Natural killer cell (primary cell): ENCODE measurements at regions not wholly inside any gene's neighbourhood (a gene's known extent, or its start where the extent isn't known, plus 50 kb on each side); places are given as distances from the start of the nearest gene placed in this dataset.
A peak's percentile ranks its signal among the peaks of the same experiment; 100 is the strongest.

ENCODE experiments used
- ATAC-seq, 3 donors: fragments of 150-1000 bp in 2 of 3; fragments of 200-7000 bp in 1 of 3; cut with Tn5 transposase; 1 replicate in 1 of 3; 2 replicates in 2 of 3; pipeline ENCODE4 v1.10.0; 2021; ENCODE audit warnings: mild to moderate bottlenecking in 2 of 3, moderate library complexity in 2 of 3
- DNase-seq, 2 donors: peaks; one replicate each; pipeline versions ENCODE4 v3.0.0 to v3.0.0-alpha.2; 2013 to 2021; ENCODE audit warnings: mixed read lengths in 1 of 2
- H3K27ac ChIP-seq: one replicate; pipeline ENCODE4 v1.5.1; 2013; ENCODE audit warnings: mild to moderate bottlenecking, low read length
- H3K27me3 ChIP-seq: one replicate; pipeline ENCODE4 v1.6.1; 2013; ENCODE audit warnings: low read length; ENCODE audit not compliant: control insufficient read depth, insufficient read depth
- H3K36me3 ChIP-seq: one replicate; pipeline ENCODE4 v1.6.1; 2013; ENCODE audit warnings: low read length; ENCODE audit not compliant: control insufficient read depth, insufficient read depth
- H3K4me1 ChIP-seq: one replicate; pipeline ENCODE4 v1.6.1; 2013; ENCODE audit warnings: low read length; ENCODE audit not compliant: control insufficient read depth, insufficient read depth
- H3K4me3 ChIP-seq: one replicate; pipeline ENCODE4 v1.5.1; 2013; ENCODE audit warnings: low read length
- H3K9me3 ChIP-seq: one replicate; pipeline ENCODE4 v1.6.1; 2013; ENCODE audit warnings: low read length; ENCODE audit not compliant: control insufficient read depth, insufficient read depth
- H3K27ac Mint-ChIP-seq, 2 donors: one replicate each; pipeline ENCODE4 v1.8.0; 2022; ENCODE audit warnings: mild to moderate bottlenecking in 2 of 2, mixed read lengths in 2 of 2, moderate library complexity in 1 of 2
- H3K27me3 Mint-ChIP-seq, 2 donors: one replicate each; pipeline ENCODE4 v1.8.0; 2022; ENCODE audit warnings: low read depth in 2 of 2, mixed read lengths in 2 of 2
- H3K36me3 Mint-ChIP-seq: one replicate; pipeline ENCODE4 v1.8.0; 2022; ENCODE audit warnings: mixed read lengths
- H3K4me1 Mint-ChIP-seq, 2 donors: one replicate each; pipeline ENCODE4 v1.8.0; 2022; ENCODE audit warnings: mixed read lengths in 2 of 2
- H3K4me3 Mint-ChIP-seq: one replicate; pipeline ENCODE4 v1.8.0; 2022; ENCODE audit warnings: mild to moderate bottlenecking, moderate library complexity, mixed read lengths
- H3K9me3 Mint-ChIP-seq, 2 donors: one replicate each; pipeline ENCODE4 v1.8.0; 2022; ENCODE audit warnings: mixed read lengths in 2 of 2
- WGBS: methylation state at CpG from one replicate; pipeline ENCODE4 v1.1.7; 2013; ENCODE audit warnings: missing lambda C conversion rate; ENCODE audit not compliant: insufficient coverage; 5-methylcytosine and 5-hydroxymethylcytosine counted together
- intact Hi-C: fragments of 100-400 bp; cut with micrococcal nuclease; formaldehyde crosslinking; loops from one replicate; pipeline ENCODE4 v1.14.2; 2022
- TF ChIP-seq, protein P1 (sequence below): fragments of 200-600 bp; IDR thresholded peaks from one replicate; pipeline ENCODE4 v1.8.0; 2022; ENCODE audit warnings: antibody characterized with exemption

DNA sequence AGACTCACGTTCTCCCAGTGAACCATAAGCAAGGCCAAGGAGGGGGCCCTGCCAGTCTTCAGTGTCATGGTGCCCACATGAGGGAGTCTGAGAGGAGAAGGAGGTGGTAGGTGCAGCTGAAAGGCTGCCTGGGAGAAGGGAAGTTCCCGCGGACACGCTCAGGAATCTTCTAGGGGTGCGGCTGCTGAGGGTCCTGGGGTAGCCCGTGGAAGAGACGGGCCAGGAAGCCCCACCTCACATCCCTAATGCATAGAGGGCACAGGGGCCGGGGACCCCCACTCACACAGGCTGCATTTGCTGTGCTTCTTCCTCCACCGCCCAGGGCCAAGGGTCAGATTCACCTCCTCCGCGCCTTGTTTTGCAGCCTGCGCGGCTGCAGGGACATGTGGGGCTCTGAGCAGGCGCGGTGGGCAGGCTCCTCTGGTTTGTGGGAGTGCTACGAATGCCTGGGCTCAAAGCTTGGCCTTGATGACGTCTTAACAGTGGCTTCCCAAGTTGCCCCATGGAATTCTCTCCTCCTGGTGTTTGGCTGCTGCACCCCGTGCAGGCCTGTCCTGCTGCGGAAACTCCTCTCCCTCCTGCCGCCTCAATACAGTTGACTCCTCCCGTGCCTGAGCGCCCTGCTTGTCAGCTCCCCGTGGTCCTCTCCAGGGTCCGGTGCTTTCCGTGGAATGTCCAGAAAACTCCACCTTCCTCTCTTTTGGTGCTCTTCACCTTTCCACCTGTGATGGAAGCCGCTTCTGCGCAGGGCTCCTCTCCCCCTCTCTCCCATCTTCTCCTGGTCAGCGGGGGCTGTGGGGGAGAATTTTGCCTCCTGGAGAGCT is 95.7 kb downstream of the VAPA start:
- DNase-seq (no peak), ATAC-seq (no peak)
- Mint-ChIP-seq H3K4me3 (no peak overlapping the region), H3K36me3 (no peaks in the 10 kb centered on the region), H3K27me3 (peaks cover 4 to 11% of the 10 kb centered on the region in 2 donors), H3K4me1 (no peaks in the 10 kb centered on the region), H3K9me3 (no peaks in the 10 kb centered on the region), H3K27ac (no peak overlapping the region)
- no peaks in the 10 kb centered on the region for H3K27me3 ChIP-seq
- no peak overlapping the region for H3K27ac ChIP-seq
- H3K9me3 ChIP-seq: no peaks in the 10 kb centered on the region
- no peak overlapping the region for H3K4me3 ChIP-seq
- TF ChIP-seq, protein P1, sequence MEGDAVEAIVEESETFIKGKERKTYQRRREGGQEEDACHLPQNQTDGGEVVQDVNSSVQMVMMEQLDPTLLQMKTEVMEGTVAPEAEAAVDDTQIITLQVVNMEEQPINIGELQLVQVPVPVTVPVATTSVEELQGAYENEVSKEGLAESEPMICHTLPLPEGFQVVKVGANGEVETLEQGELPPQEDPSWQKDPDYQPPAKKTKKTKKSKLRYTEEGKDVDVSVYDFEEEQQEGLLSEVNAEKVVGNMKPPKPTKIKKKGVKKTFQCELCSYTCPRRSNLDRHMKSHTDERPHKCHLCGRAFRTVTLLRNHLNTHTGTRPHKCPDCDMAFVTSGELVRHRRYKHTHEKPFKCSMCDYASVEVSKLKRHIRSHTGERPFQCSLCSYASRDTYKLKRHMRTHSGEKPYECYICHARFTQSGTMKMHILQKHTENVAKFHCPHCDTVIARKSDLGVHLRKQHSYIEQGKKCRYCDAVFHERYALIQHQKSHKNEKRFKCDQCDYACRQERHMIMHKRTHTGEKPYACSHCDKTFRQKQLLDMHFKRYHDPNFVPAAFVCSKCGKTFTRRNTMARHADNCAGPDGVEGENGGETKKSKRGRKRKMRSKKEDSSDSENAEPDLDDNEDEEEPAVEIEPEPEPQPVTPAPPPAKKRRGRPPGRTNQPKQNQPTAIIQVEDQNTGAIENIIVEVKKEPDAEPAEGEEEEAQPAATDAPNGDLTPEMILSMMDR: no peak
- intact Hi-C loops: no loop called here
- no peaks in the 10 kb centered on the region for H3K4me1 ChIP-seq
- WGBS: 93% methylated on average over 26 of the region's 28 CpGs
- H3K36me3 ChIP-seq: no peaks in the 10 kb centered on the region

DNA sequence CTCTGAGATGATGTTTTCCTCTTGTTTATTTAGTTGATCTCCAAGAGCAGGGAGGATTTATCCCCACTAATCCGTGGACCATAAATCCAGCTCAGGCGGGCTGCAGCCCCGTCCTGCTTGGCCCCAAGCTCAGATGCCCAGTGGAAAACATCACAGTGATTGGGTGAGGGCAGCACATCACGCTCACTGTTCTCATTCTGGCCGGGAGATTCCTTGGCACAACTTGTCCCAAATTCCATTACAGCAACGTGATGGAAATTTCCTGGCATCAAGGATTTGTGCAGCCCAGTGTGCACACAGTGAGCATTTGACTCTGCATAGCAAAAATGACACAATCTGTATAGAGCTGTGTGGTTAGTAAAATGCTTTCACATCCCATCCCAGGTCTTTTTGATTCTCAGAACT is 96.8 kb downstream of the VAPA start:
- Histone ChIP-seq H3K4me1 (no peaks in the 10 kb centered on the region), H3K27me3 (no peaks in the 10 kb centered on the region), H3K9me3 (no peaks in the 10 kb centered on the region), H3K36me3 (no peaks in the 10 kb centered on the region), H3K4me3 (no peak overlapping the region), H3K27ac (no peak overlapping the region)
- intact Hi-C loops: no loop called here
- H3K27ac Mint-ChIP-seq: no peak overlapping the region
- peaks cover 4 to 11% of the 10 kb centered on the region in 2 donors for H3K27me3 Mint-ChIP-seq
- ATAC-seq: no peak
- WGBS: 86% methylated on average over 6 of the region's 6 CpGs
- no peaks in the 10 kb centered on the region for H3K36me3 Mint-ChIP-seq
- H3K9me3 Mint-ChIP-seq: no peaks in the 10 kb centered on the region
- H3K4me3 Mint-ChIP-seq: no peak overlapping the region
- no peaks in the 10 kb centered on the region for H3K4me1 Mint-ChIP-seq
- TF ChIP-seq, protein P1: no peak
- no peak for DNase-seq

DNA sequence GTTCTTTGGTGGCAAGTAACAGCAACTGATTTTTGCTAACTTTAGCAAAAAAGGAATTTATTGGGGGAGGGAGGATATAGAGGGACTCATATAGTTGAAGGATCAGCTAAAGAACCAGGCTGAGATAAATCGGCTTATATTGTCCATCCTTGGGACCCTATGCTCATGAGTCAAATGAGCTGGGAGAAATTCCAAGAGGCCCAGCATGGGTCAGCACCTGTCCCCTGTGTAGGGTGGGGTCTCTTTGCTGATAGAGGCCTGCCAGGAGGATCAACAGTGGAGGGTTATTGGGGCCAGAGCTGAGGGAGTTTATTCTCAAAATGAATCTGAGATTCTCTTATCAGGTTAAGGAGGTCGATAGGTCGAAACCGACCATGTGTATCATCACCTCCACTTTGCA is 97.2 kb downstream of the VAPA start:
- no peaks in the 10 kb centered on the region for H3K27me3 ChIP-seq
- Mint-ChIP-seq H3K36me3 (no peaks in the 10 kb centered on the region), H3K27ac (no peak overlapping the region), H3K4me3 (no peak overlapping the region), H3K27me3 (peaks cover 4 to 7% of the 10 kb centered on the region in 2 donors), H3K9me3 (no peaks in the 10 kb centered on the region), H3K4me1 (no peaks in the 10 kb centered on the region)
- TF ChIP-seq, protein P1: no peak
- DNase-seq: no peak
- no peak overlapping the region for H3K27ac ChIP-seq
- H3K36me3 ChIP-seq: no peaks in the 10 kb centered on the region
- intact Hi-C loops: no loop called here
- no peaks in the 10 kb centered on the region for H3K4me1 ChIP-seq
- ATAC-seq: peak in 1 of 3 donors; percentile 24
- 94% methylated on average over 4 of the region's 4 CpGs for WGBS
- no peaks in the 10 kb centered on the region for H3K9me3 ChIP-seq
- H3K4me3 ChIP-seq: no peak overlapping the region

DNA sequence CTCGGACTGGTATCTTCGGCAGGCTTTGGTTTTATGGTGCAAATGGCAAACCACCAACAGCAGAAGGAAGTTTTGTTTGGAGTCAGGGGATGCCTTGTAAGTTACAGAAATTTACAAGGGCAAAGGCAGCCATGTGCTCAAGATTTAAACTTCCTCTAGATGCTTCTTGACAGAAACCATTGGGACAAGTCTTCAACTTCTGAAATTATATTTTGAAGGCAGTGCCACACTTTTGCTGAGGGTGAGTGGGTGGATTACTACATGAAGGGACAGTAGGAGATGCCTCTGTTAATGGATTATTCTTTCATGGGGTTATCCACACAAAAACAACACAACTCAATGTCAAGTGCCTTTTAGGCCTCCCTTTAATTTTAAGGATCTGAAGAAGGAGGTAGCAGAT is 97.9 kb downstream of the VAPA start:
- WGBS: 95% methylated on average over 2 of the region's 2 CpGs
- H3K36me3 ChIP-seq: no peaks in the 10 kb centered on the region
- no peak for ATAC-seq

More for the DNA sequence above, 97.9 kb downstream of the VAPA start:
- no peak overlapping the region for H3K4me3 ChIP-seq
- Mint-ChIP-seq H3K27ac (no peak overlapping the region), H3K4me1 (no peaks in the 10 kb centered on the region), H3K9me3 (no peaks in the 10 kb centered on the region), H3K27me3 (peaks cover 0 to 4% of the 10 kb centered on the region in 2 donors), H3K4me3 (no peak overlapping the region), H3K36me3 (no peaks in the 10 kb centered on the region)
- no peak for DNase-seq
- H3K9me3 ChIP-seq: no peaks in the 10 kb centered on the region
- H3K4me1 ChIP-seq: no peaks in the 10 kb centered on the region
- TF ChIP-seq, protein P1: no peak
- intact Hi-C loops: no loop called here
- no peaks in the 10 kb centered on the region for H3K27me3 ChIP-seq
- no peak overlapping the region for H3K27ac ChIP-seq
